ENCODE measurements at regions not wholly inside any gene's neighbourhood (a gene's known extent, or its start where the extent isn't known, plus 50 kb on each side); places are given as distances from the start of the nearest gene placed in this dataset.

GRCh38 chr7:110061387-110061786, 1029.5 kb upstream of the LRRN3 start:
- no peak for DNase-seq

- no peak for DNase-seq
Observed at GRCh38 chr7:110065121-110065520, 1025.8 kb upstream of the LRRN3 start.

- no peak for DNase-seq
Observed at GRCh38 chr7:110066843-110067242, 1024.1 kb upstream of the LRRN3 start.

GRCh38 chr7:110071192-110071591, 1019.7 kb upstream of the LRRN3 start:
- DNase-seq, result no peak

- DNase-seq, result no peak
Observed at GRCh38 chr7:110075450-110075849, 1015.5 kb upstream of the LRRN3 start.

GRCh38 chr7:110076194-110076593, 1014.7 kb upstream of the LRRN3 start:
- DNase-seq, result no peak

GRCh38 chr7:110084181-110084807, 1006.6 kb upstream of the LRRN3 start:
- no peak for DNase-seq

GRCh38 chr7:110090110-110090820, 1000.7 kb upstream of the LRRN3 start:
- no peak for DNase-seq

GRCh38 chr7:110095372-110096052, 995.4 kb upstream of the LRRN3 start:
- no peak for DNase-seq

GRCh38 chr7:110104243-110104642, 986.7 kb upstream of the LRRN3 start:
- DNase-seq, result no peak

GRCh38 chr7:110105307-110105706, 985.6 kb upstream of the LRRN3 start:
- DNase-seq, result no peak

- no peak for DNase-seq
Observed at GRCh38 chr7:110105840-110106239, 985.1 kb upstream of the LRRN3 start.

- DNase-seq, result no peak
Observed at GRCh38 chr7:110119883-110120581, 970.9 kb upstream of the LRRN3 start.

GRCh38 chr7:110129159-110129558, 961.8 kb upstream of the LRRN3 start:
- DNase-seq, result no peak

GRCh38 chr7:110130669-110131068, 960.3 kb upstream of the LRRN3 start:
- no peak for DNase-seq

- no peak for DNase-seq
Observed at GRCh38 chr7:110131344-110131743, 959.6 kb upstream of the LRRN3 start.

- DNase-seq, result no peak
Observed at GRCh38 chr7:110139056-110139455, 951.9 kb upstream of the LRRN3 start.

GRCh38 chr7:110142939-110143526, 947.9 kb upstream of the LRRN3 start:
- DNase-seq, result no peak

- DNase-seq, result no peak
Observed at GRCh38 chr7:110144599-110144998, 946.3 kb upstream of the LRRN3 start.

- no peak for DNase-seq
Observed at GRCh38 chr7:110148054-110148453, 942.9 kb upstream of the LRRN3 start.

GRCh38 chr7:110153222-110153621, 937.7 kb upstream of the LRRN3 start:
- no peak for DNase-seq

- no peak for DNase-seq
Observed at GRCh38 chr7:110156511-110156910, 934.4 kb upstream of the LRRN3 start.

All from right kidney (tissue), 1 donor.